Breast epithelium (tissue), 3 donors: ENCODE measurements at regions not wholly inside any gene's neighbourhood (a gene's known extent, or its start where the extent isn't known, plus 50 kb on each side); places are given as distances from the start of the nearest gene placed in this dataset.

Experiments
- CTCF ChIP-seq, 3 donors: fragments of 450-650 bp; IDR thresholded peaks; one replicate each; pipeline ENCODE4 v1.5.1; 2016 to 2017; ENCODE audit warnings: antibody characterized with exemption in 3 of 3, mild to moderate bottlenecking in 3 of 3, moderate library complexity in 3 of 3
- POLR2A ChIP-seq: fragments of 450-650 bp; IDR thresholded peaks from one replicate; pipeline ENCODE4 v1.6.1; 2016; ENCODE audit warnings: antibody characterized with exemption, mild to moderate bottlenecking, moderate library complexity
- POLR2AphosphoS5 ChIP-seq, 3 donors: sonication (generic); formaldehyde crosslinking; IDR thresholded peaks; one replicate each; pipeline ENCODE4 v1.6.1; 2017; ENCODE audit warnings: antibody characterized with exemption in 3 of 3

DNA sequence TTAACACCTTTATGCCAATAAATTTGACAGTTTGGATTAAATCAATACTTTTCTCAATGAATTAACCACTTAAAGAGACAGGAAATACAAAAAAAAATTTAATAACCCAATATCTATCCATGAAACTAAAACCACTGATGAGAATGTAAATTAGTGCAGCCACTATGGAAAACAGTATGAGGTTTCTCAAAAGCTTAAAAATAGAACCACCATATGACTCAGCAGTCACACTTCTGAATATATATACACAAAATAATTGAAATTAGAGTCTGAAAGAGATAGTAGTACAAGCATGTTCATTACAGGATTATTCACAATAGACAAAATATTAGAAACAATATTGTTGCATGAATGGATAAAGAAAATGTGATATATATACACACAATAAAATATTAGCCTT lies 382.1 kb upstream of the SETBP1 start:
- TF ChIP-seq CTCF (IDR thresholded peaks at IDR 0.05) (no peak), POLR2A (no peak), POLR2AphosphoS5 (IDR thresholded peaks at IDR 0.05) (no peak)
